WTC11 (cell line): ENCODE measurements at regions not wholly inside any gene's neighbourhood (a gene's known extent, or its start where the extent isn't known, plus 50 kb on each side); places are given as distances from the start of the nearest gene placed in this dataset.

Source experiments
- ATF2 ChIP-seq: sonication (generic); formaldehyde crosslinking; IDR thresholded peaks from 2 replicates; pipeline ENCODE4 v1.8.1; 2022; ENCODE audit warnings: low read depth, missing genetic modification reagents, borderline replicate concordance
- CBFB ChIP-seq: sonication (generic); formaldehyde crosslinking; IDR thresholded peaks from 2 replicates; pipeline ENCODE4 v1.8.1; 2022; ENCODE audit warnings: mild to moderate bottlenecking, low read depth, missing genetic modification reagents
- ELF4 ChIP-seq: sonication (generic); formaldehyde crosslinking; IDR thresholded peaks from 2 replicates; pipeline ENCODE4 v1.8.1; 2022; ENCODE audit warnings: low read depth, mild to moderate bottlenecking, moderate library complexity, missing genetic modification reagents
- FOXP1 ChIP-seq: sonication (generic); formaldehyde crosslinking; IDR thresholded peaks from 2 replicates; pipeline ENCODE4 v1.8.0; 2022; ENCODE audit warnings: missing genetic modification reagents, mild to moderate bottlenecking, moderate library complexity, borderline replicate concordance
- KAT7 ChIP-seq: sonication (generic); formaldehyde crosslinking; IDR thresholded peaks from 2 replicates; pipeline ENCODE4 v1.8.1; 2023; ENCODE audit warnings: missing genetic modification reagents, mild to moderate bottlenecking, borderline replicate concordance
- NFYB ChIP-seq: sonication (generic); formaldehyde crosslinking; conservative IDR thresholded peaks from 2 replicates; pipeline ENCODE4 v1.8.0; 2022; ENCODE audit warnings: low read depth, missing genetic modification reagents
- SP1 ChIP-seq: sonication (generic); formaldehyde crosslinking; conservative IDR thresholded peaks from 2 replicates; pipeline ENCODE4 v1.8.1; 2022; ENCODE audit warnings: missing genetic modification reagents
- ZNF263 ChIP-seq: sonication (generic); formaldehyde crosslinking; IDR thresholded peaks from 2 replicates; pipeline ENCODE4 v1.8.1; 2022; ENCODE audit warnings: low read depth, mild to moderate bottlenecking, moderate library complexity, missing genetic modification reagents
- TF ChIP-seq, protein P1 (sequence below): fragments of 200-600 bp; IDR thresholded peaks from 2 replicates; pipeline ENCODE4 v1.8.0; 2022; ENCODE audit warnings: antibody characterized with exemption

DNA sequence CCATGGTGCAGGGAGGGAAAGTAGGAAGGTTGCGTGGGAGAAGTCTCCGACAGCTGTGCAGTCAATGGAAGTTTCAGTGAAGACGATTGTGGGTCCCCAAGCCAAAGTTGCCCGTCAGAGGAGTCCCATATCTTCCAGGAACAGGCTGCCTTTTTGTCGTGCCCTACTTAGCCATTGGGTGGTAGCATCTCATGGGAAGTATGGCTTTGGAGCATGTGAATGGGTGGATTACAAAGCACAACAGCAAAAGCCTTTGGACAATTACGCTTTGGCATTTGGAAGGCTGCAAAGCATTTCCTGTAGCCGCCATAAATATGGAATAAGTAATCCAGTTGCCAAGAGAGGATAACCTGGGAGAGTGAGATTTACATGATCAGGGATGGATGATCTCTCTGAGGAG, 300.7 kb upstream of the BOD1L1 start:
- no peak for TF ChIP-seq FOXP1 (CRISPR knock-in tag)
- no peak for TF ChIP-seq ELF4
- TF ChIP-seq ATF2 (CRISPR knock-in tag), result no peak
- TF ChIP-seq NFYB, result no peak
- no peak for TF ChIP-seq CBFB (CRISPR knock-in tag)
- TF ChIP-seq, protein P1, sequence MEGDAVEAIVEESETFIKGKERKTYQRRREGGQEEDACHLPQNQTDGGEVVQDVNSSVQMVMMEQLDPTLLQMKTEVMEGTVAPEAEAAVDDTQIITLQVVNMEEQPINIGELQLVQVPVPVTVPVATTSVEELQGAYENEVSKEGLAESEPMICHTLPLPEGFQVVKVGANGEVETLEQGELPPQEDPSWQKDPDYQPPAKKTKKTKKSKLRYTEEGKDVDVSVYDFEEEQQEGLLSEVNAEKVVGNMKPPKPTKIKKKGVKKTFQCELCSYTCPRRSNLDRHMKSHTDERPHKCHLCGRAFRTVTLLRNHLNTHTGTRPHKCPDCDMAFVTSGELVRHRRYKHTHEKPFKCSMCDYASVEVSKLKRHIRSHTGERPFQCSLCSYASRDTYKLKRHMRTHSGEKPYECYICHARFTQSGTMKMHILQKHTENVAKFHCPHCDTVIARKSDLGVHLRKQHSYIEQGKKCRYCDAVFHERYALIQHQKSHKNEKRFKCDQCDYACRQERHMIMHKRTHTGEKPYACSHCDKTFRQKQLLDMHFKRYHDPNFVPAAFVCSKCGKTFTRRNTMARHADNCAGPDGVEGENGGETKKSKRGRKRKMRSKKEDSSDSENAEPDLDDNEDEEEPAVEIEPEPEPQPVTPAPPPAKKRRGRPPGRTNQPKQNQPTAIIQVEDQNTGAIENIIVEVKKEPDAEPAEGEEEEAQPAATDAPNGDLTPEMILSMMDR, result no peak
- no peak for TF ChIP-seq KAT7 (CRISPR knock-in tag)
- no peak for TF ChIP-seq ZNF263 (CRISPR knock-in tag)
- TF ChIP-seq SP1 (CRISPR knock-in tag), result no peak
